EH (cell line): ENCODE measurements at regions not wholly inside any gene's neighbourhood (a gene's known extent, or its start where the extent isn't known, plus 50 kb on each side); places are given as distances from the start of the nearest gene placed in this dataset.
A peak's percentile ranks its signal among the peaks of the same experiment; 100 is the strongest.
"Not testable (repeated sequence)": the region's sequence is repeated elsewhere in the genome, so short reads cannot be mapped to it uniquely, and the experiment has no call there.

Experiments
- DNase-seq: peaks from one replicate; pipeline ENCODE4 v3.0.0-alpha.2; 2015; ENCODE audit warnings: low read depth

GRCh38 chr13:48808683-48809082 is 155.0 kb downstream of the CYSLTR2 start:
- DNase-seq, result peak; percentile 70

- DNase-seq, result no peak
Measured at GRCh38 chr13:48810013-48810412, 156.3 kb downstream of the CYSLTR2 start.

- no peak for DNase-seq
Measured at GRCh38 chr13:48813518-48813917, 159.8 kb downstream of the CYSLTR2 start.

- no peak for DNase-seq
Measured at GRCh38 chr13:48816700-48817099, 159.0 kb upstream of the FNDC3A start.

GRCh38 chr13:48817166-48817802 is 158.4 kb upstream of the FNDC3A start:
- no peak for DNase-seq

DNA sequence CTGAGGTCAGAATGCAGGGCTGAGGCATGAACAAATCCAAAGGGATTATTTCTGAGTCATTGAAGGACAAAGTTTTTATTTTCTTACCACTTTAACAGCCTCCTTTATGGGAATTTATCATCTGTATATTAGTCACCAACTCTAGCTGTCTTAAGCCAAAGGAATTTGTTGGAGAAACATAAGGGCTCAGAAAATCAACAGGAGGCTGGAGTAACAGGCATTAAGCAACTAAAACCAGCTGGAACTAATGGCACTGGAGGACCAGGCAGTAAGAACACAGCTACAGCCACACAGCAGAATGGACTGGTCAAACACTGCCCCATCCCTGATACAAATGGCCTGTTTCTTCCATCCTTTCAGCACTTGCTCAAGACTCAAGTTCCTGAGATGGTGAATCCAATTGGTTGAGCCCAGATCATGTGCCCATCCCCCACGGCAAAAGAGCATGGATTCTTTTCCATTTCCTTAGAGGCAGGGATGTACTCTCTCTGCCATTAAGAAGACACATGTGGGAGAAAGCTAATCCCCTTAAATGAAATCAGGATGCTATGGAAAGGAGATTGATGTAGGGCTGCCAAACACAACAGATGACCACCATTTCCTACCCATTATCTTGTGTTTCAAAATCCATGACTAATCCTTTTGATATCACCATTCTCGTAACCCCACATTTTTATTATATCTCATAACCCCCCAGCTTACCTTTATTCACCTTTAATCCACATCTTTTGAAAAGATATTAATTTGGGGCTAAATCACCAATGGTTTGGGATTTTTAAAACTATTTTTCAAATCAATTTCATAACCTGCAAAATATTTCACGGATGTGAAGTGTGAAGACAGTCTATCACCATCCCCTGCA is 157.0 kb upstream of the FNDC3A start:
- peak; percentile 97 for DNase-seq

GRCh38 chr13:48819376-48819775 is 156.3 kb upstream of the FNDC3A start:
- DNase-seq, result peak; percentile 17

- DNase-seq, result no peak
Measured at GRCh38 chr13:48819899-48820298, 155.8 kb upstream of the FNDC3A start.

GRCh38 chr13:48823526-48823925 is 152.2 kb upstream of the FNDC3A start:
- DNase-seq, result not testable (repeated sequence)

GRCh38 chr13:48826039-48826438 is 149.7 kb upstream of the FNDC3A start:
- no peak for DNase-seq

DNA sequence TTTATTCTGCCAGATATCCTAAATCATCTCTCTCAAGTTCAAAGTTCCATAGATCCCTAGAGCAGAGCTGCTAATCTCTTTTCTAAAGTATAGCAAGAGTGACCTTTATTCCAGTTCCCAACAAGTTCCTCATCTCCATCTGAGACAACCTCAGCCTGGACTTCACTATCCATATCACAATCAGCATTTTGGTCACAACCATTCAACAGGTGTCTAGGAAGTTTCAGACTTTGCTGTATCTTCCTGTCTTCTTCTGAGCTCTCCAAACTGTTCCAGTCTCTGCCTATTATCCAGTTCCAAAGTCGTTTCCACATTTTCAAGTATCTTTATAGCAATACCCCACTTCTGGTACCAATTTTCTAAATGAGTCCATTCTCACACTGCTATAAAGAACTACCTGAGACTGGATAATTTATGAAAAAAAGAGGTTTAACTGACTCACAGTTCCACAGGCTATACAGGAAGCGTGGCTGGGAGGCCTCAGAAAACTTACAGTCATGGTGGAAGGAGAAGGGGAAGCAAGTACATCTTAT is 148.7 kb upstream of the FNDC3A start:
- not testable (repeated sequence) for DNase-seq

GRCh38 chr13:48827709-48828108 is 148.0 kb upstream of the FNDC3A start:
- no peak for DNase-seq

DNA sequence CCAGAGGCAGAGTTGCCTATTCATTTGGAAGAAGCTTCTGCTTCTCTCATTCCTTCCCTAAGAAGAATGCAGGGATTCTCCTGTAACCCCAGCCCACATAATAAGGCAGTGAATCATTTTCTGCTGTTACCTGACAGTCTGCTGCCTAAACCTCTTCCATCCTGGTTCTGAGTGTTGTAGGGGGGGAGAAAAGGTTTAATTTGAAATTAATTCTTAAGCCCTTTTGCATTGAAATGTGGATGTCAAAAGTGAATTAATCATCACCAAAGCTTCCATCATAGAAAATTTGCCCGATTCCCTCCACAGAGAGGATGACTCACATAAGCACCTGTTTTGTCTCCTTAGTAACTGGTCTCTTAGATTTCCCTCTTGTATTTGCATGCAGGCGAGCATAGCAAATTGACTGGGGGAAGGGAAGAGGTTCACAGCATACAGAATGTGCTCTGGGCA is 146.7 kb upstream of the FNDC3A start:
- no peak for DNase-seq

- DNase-seq, result no peak
Measured at GRCh38 chr13:48829536-48829935, 146.2 kb upstream of the FNDC3A start.

DNA sequence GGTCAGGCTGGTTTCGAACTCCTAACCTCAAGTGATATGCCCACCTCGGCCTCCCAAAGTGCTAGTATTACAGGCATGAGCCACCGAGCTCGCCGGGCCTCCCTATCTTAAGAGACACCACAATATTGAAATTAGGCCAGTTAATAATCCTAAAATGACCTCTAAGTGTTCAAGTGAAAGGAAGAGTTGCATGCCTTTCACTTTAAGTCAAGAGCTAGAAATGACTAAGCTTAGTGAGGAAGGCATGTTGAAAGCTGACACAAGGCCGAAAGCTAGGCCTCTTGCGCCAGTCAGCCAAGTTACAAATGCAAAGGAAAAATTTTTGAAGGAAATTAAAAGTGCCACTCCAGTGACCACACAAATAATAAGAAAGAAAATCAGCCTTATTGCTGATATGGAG is 144.5 kb upstream of the FNDC3A start:
- DNase-seq, result no peak

DNA sequence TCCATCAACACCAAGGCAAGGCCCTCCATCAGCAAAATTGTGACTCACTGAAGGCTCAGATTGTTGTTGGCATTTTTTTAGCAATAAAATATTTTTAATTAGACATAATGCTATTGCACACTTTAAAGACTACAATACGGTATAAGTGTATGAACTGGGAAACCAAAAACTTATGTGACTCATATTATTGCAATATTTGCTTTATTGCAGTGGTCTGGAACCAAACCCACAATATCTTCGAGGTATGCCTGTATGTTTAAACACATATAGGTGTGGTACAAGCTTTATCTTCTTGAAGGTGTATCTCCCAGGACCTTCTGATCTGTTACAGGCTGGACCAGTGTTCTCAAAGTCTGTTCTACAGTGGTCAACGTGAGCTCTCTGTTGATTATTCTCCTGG is 142.3 kb upstream of the FNDC3A start:
- no peak for DNase-seq

- DNase-seq, result not testable (repeated sequence)
Measured at GRCh38 chr13:48835326-48835725, 140.4 kb upstream of the FNDC3A start.

DNA sequence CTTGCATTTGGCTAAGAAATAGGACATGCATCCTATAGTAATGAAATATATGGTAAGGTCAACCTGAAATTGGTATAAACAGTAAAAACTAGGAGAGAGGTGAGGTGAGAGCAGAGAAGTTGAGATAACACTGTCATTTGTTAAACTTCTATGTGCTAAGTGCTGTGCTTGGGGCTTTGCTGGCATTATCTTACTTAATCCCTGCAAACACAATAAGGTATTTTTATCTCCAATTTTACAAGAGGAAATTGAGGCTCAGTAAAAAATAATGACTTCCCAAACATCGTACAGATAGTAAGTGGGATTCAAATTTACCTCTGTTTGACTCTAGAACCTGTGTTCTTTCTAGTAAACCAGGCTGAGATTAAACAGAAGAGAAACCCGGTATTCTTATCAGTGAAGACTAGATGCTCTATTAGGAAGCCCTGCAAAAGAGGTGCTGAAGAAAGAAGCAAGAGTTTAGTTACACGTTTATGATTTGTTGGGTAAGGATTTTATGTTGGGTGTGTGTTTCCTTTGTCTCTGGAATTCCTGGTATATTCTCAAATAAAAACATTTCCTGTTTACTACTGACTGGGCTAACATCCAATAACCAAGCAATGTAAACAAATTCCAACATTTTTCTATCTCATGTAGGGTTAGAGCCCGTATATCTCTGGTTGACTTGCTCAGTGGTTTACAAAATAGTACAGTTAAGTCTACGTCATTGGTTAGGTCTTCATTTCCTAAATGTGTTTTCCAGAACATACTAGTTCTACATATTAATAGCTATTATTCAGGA is 137.3 kb upstream of the FNDC3A start:
- DNase-seq, result peak; percentile 44

DNA sequence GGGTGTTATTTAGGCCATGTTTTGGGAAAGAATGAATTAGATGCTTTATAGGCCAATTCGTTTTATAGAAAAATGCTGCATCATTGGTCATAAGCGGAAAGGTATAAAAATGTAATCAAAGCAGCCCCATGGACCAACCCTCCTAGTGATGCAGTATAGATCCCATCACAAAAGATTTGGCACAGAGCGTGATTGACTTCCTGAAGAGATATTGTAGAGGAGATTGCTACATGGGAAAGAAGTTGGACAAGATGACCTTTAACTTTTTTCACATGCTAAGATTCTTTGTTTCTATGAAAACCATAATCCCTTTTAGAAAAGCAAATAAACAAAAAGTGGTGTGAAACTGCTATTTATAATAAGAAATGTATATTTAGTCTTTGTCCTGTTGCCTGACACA is 136.5 kb upstream of the FNDC3A start:
- no peak for DNase-seq

DNA sequence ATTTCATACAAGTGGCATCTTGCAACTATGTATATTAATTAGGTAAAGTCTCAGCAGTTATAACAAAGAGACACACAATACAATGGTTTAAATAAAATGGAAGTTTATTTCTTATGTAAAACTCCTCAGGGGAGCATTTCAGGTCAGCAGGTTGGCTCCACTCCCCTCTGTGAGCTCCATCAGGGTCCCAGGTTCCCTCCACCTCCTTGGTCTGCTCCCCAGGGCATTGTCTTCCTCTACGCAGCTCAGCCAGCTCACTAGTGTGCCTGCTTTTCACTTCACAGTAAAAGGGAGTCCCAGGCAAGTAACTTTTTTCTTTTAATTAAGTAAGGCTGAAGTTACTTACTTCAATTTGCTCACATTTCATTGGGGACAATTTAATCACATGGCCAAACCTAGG is 135.3 kb upstream of the FNDC3A start:
- DNase-seq, result no peak

DNA sequence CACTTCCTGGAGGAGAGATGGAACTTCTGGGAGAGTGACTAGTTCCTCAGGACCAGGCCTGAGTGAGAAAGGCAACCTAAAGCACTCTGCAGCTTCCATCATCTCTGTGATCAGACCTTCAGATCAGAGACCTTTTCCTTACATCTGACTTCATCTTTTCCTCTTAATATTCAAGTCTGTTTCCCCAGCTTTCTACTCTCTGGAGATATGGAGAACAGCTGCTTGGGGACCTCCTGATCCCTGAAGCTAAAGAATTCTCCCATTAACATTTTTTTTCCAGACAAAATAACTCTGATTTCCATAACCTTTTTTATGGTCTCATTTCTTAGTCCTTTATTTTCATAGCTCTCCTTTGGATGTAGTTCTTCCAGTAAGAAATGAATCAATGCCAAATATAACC is 133.4 kb upstream of the FNDC3A start:
- peak; percentile 11 for DNase-seq

- DNase-seq, result peak; percentile 11
Measured at GRCh38 chr13:48843630-48844380, 131.9 kb upstream of the FNDC3A start.
